DOHH2 (cell line): ENCODE measurements at regions not wholly inside any gene's neighbourhood (a gene's known extent, or its start where the extent isn't known, plus 50 kb on each side); places are given as distances from the start of the nearest gene placed in this dataset.

Source experiments
- H3F3A ChIP-seq: fragments of 200-600 bp; sonication (generic), shearing (Covaris generic); 2 replicates; pipeline ENCODE4 v1.6.0; 2016; ENCODE audit warnings: antibody characterized with exemption, mild to moderate bottlenecking; ENCODE audit not compliant: control insufficient read depth, insufficient read depth
- H3K27ac ChIP-seq: fragments of 200-600 bp; sonication (generic); 2 replicates; pipeline ENCODE4 v1.5.1; 2014; ENCODE audit warnings: low read depth, mild to moderate bottlenecking, low read length, moderate library complexity
- H3K27me3 ChIP-seq: fragments of 200-600 bp; sonication (generic); 2 replicates; pipeline ENCODE4 v1.6.1; 2014; ENCODE audit warnings: mild to moderate bottlenecking, low read length, mixed read lengths; ENCODE audit not compliant: control insufficient read depth
- H3K36me3 ChIP-seq: fragments of 200-600 bp; sonication (generic); 2 replicates; pipeline ENCODE4 v1.6.1; 2014; ENCODE audit warnings: mild to moderate bottlenecking, low read length, moderate library complexity, mixed read lengths; ENCODE audit not compliant: control insufficient read depth
- H3K4me1 ChIP-seq: fragments of 200-600 bp; sonication (generic); 2 replicates; pipeline ENCODE4 v1.6.1; 2014; ENCODE audit warnings: mild to moderate bottlenecking, low read length, mixed read lengths; ENCODE audit not compliant: control insufficient read depth
- H3K4me2 ChIP-seq: fragments of 200-600 bp; sonication (generic); 2 replicates; pipeline ENCODE4 v1.6.0; 2014; ENCODE audit warnings: mild to moderate bottlenecking, low read length, moderate library complexity
- H3K4me3 ChIP-seq: fragments of 200-600 bp; sonication (generic); 2 replicates; pipeline ENCODE4 v1.5.1; 2014; ENCODE audit warnings: mild to moderate bottlenecking, low read length, mixed read lengths
- H3K79me2 ChIP-seq: fragments of 200-600 bp; sonication (generic); 2 replicates; pipeline ENCODE4 v1.6.1; 2014; ENCODE audit warnings: mild to moderate bottlenecking, low read length, mixed read lengths; ENCODE audit not compliant: control insufficient read depth
- H3K9me2 ChIP-seq: fragments of 200-600 bp; sonication (generic); replicated peaks from 2 replicates; pipeline ENCODE4 v1.6.1; 2014; ENCODE audit warnings: mild to moderate bottlenecking, low read length, mixed read lengths; ENCODE audit not compliant: control insufficient read depth
- H3K9me3 ChIP-seq: fragments of 200-600 bp; sonication (generic); 2 replicates; pipeline ENCODE4 v1.6.1; 2014; ENCODE audit warnings: antibody characterized with exemption, low read length, mixed read lengths; ENCODE audit not compliant: control insufficient read depth, insufficient read depth
- H4K20me1 ChIP-seq: fragments of 200-600 bp; sonication (generic); 2 replicates; pipeline ENCODE4 v1.6.0; 2014; ENCODE audit warnings: low read depth, mild to moderate bottlenecking, antibody characterized with exemption, low read length, moderate library complexity; ENCODE audit not compliant: control insufficient read depth, insufficient read depth
- CTCF ChIP-seq: fragments of 200-600 bp; sonication (generic); IDR thresholded peaks from one replicate; pipeline ENCODE4 v1.5.1; 2014; ENCODE audit warnings: antibody characterized with exemption, mild to moderate bottlenecking, low read depth, low read length; ENCODE audit not compliant: poor library complexity, severe bottlenecking
- EZH2phosphoT487 ChIP-seq: fragments of 200-600 bp; sonication (generic); IDR thresholded peaks from 2 replicates; pipeline ENCODE4 v1.6.1; 2017; ENCODE audit warnings: borderline replicate concordance, mild to moderate bottlenecking, antibody characterized with exemption, low read length, moderate library complexity, mixed read lengths

GRCh38 chr9:78549711-78550110 is 252.8 kb downstream of the PSAT1 start:
- Histone ChIP-seq H3K27ac (no peak overlapping the region), H3K4me3 (peak overlapping the region; percentile 9; the same call in 1 of the 2 replicates), H3K9me2 (no peaks in the 10 kb centered on the region), H3K4me2 (peak overlapping the region; percentile 32), H4K20me1 (no peaks in the 10 kb centered on the region), H3K9me3 (peaks cover 3% of the 10 kb centered on the region; the same call in 1 of the 2 replicates), H3K27me3 (no peaks in the 10 kb centered on the region), H3K79me2 (no peaks in the 10 kb centered on the region), H3F3A (no peaks in the 10 kb centered on the region), H3K36me3 (no peaks in the 10 kb centered on the region), H3K4me1 (peaks cover 18% of the 10 kb centered on the region)
- TF ChIP-seq EZH2phosphoT487: no peak

GRCh38 chr9:78552802-78553201 is 255.9 kb downstream of the PSAT1 start:
- no peaks in the 10 kb centered on the region for H3F3A ChIP-seq
- TF ChIP-seq EZH2phosphoT487 (no peak), CTCF (no peak)
- no peaks in the 10 kb centered on the region for H3K36me3 ChIP-seq
- H3K27me3 ChIP-seq: no peaks in the 10 kb centered on the region
- no peak overlapping the region for H3K27ac ChIP-seq
- no peak overlapping the region for H3K4me3 ChIP-seq
- H3K9me3 ChIP-seq: peaks cover 3% of the 10 kb centered on the region; the same call in 1 of the 2 replicates
- H3K4me2 ChIP-seq: no peak overlapping the region
- H3K9me2 ChIP-seq: no peaks in the 10 kb centered on the region
- H3K79me2 ChIP-seq: no peaks in the 10 kb centered on the region
- no peaks in the 10 kb centered on the region for H4K20me1 ChIP-seq
- H3K4me1 ChIP-seq: peaks cover 18% of the 10 kb centered on the region

GRCh38 chr9:78557540-78557939 is 260.6 kb downstream of the PSAT1 start:
- H4K20me1 ChIP-seq: no peaks in the 10 kb centered on the region
- H3K4me3 ChIP-seq: no peak overlapping the region
- H3K27me3 ChIP-seq: no peaks in the 10 kb centered on the region
- H3K36me3 ChIP-seq: no peaks in the 10 kb centered on the region
- no peaks in the 10 kb centered on the region for H3K9me2 ChIP-seq
- no peaks in the 10 kb centered on the region for H3K9me3 ChIP-seq
- H3F3A ChIP-seq: no peaks in the 10 kb centered on the region
- no peak for TF ChIP-seq EZH2phosphoT487
- no peak for TF ChIP-seq CTCF
- no peak overlapping the region for H3K4me2 ChIP-seq
- H3K4me1 ChIP-seq: no peaks in the 10 kb centered on the region
- no peaks in the 10 kb centered on the region for H3K79me2 ChIP-seq
- H3K27ac ChIP-seq: no peak overlapping the region

DNA sequence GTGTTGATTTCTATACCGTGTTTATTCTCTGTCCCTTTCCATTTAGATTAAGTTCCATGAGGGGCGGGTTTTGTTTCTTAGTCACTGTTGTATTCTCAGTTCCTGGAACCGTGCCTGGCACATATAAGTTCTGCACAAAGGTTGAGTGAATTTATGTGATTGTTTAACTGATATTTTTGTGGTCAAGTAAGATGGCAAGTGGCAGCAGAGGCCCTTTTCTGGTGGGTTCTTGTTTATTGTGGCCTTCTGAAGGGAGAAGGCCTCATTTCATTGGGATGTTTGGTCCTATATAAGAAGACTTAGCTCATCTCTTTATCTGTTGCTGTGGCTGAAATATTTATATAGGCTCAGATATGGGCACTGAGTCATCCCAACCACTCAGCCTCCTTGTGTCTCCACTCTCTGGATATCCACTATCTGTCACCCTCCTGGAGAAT is 262.5 kb downstream of the PSAT1 start:
- Histone ChIP-seq H3K9me2 (no peaks in the 10 kb centered on the region), H3K9me3 (no peaks in the 10 kb centered on the region), H3K27me3 (no peaks in the 10 kb centered on the region), H4K20me1 (no peaks in the 10 kb centered on the region), H3K79me2 (no peaks in the 10 kb centered on the region), H3K4me1 (no peaks in the 10 kb centered on the region), H3F3A (no peaks in the 10 kb centered on the region), H3K4me2 (no peak overlapping the region), H3K27ac (no peak overlapping the region), H3K4me3 (no peak overlapping the region), H3K36me3 (no peaks in the 10 kb centered on the region)
- TF ChIP-seq CTCF (no peak), EZH2phosphoT487 (no peak)
